Keratinocyte (primary cell): ENCODE measurements at regions not wholly inside any gene's neighbourhood (a gene's known extent, or its start where the extent isn't known, plus 50 kb on each side); places are given as distances from the start of the nearest gene placed in this dataset.

Source experiments
- DNase-seq: peaks from one replicate; pipeline ENCODE4 v3.0.0-alpha.2; 2011; ENCODE audit warnings: low read depth, missing footprints, low spot score
- FAIRE-seq: peaks from 2 replicates; lab custom pipeline; 2011; peaks lifted over from hg19 to GRCh38; lab: Jason Lieb, UNC
- H2AFZ ChIP-seq: 2 replicates; pipeline ENCODE4 v1.6.0; 2012; ENCODE audit warnings: low read length, control low read depth, inconsistent platforms; ENCODE audit not compliant: control insufficient read depth
- H3K27ac ChIP-seq: 2 replicates; pipeline ENCODE4 v1.5.1; 2011; ENCODE audit warnings: low read length; ENCODE audit not compliant: control insufficient read depth, insufficient read depth
- H3K27me3 ChIP-seq: 3 replicates; pipeline ENCODE4 v1.6.0; 2011; ENCODE audit warnings: low read length; ENCODE audit not compliant: control insufficient read depth, insufficient read depth; ENCODE audit errors: extremely low read depth
- H3K36me3 ChIP-seq, 2 experiments: 2 replicates in 1 of 2; 3 replicates in 1 of 2; pipeline ENCODE4 v1.5.1; 2011; ENCODE audit warnings: low read length in 2 of 2, mild to moderate bottlenecking in 1 of 2; ENCODE audit not compliant: control insufficient read depth in 2 of 2, insufficient read depth in 2 of 2; ENCODE audit errors: extremely low read depth in 1 of 2
- H3K4me1 ChIP-seq: 3 replicates; pipeline ENCODE4 v1.5.1; 2011; ENCODE audit warnings: low read length; ENCODE audit not compliant: control insufficient read depth, insufficient read depth; ENCODE audit errors: extremely low read depth
- H3K4me2 ChIP-seq: 3 replicates; pipeline ENCODE4 v1.6.0; 2011; ENCODE audit warnings: low read depth, low read length; ENCODE audit not compliant: control insufficient read depth, insufficient read depth; ENCODE audit errors: extremely low read depth
- H3K4me3 ChIP-seq, 3 experiments: fragments of 200-600 bp in 1 of 3; sonication (generic) in 1 of 3; 2 replicates in 2 of 3; 3 replicates in 1 of 3; pipeline ENCODE4 v1.5.1; 2011 to 2016; ENCODE audit warnings: low read length in 3 of 3, mild to moderate bottlenecking in 3 of 3, control low read depth in 2 of 3, inconsistent platforms in 1 of 3, low read depth in 1 of 3, mixed read lengths in 1 of 3, mixed run types in 1 of 3, moderate library complexity in 1 of 3; ENCODE audit not compliant: control insufficient read depth in 2 of 3, insufficient read depth in 2 of 3; ENCODE audit errors: extremely low read depth in 1 of 3
- H3K79me2 ChIP-seq: 2 replicates; pipeline ENCODE4 v1.6.0; 2012; ENCODE audit warnings: low read length; ENCODE audit not compliant: control insufficient read depth, insufficient read depth
- H3K9ac ChIP-seq: 3 replicates; pipeline ENCODE4 v1.6.0; 2011; ENCODE audit warnings: low read length; ENCODE audit not compliant: control insufficient read depth, insufficient read depth; ENCODE audit errors: extremely low read depth
- H3K9me1 ChIP-seq: 3 replicates; pipeline ENCODE4 v1.6.0; 2011; ENCODE audit warnings: low read length; ENCODE audit not compliant: control insufficient read depth, insufficient read depth; ENCODE audit errors: extremely low read depth
- H3K9me3 ChIP-seq: 2 replicates; pipeline ENCODE4 v1.5.1; 2012; ENCODE audit warnings: low read depth, low read length; ENCODE audit not compliant: control insufficient read depth
- H4K20me1 ChIP-seq: 3 replicates; pipeline ENCODE4 v1.6.0; 2011; ENCODE audit warnings: low read length; ENCODE audit not compliant: control insufficient read depth, insufficient read depth; ENCODE audit errors: extremely low read depth
- CTCF ChIP-seq, 3 experiments: IDR thresholded peaks in 1 of 3; conservative IDR thresholded peaks in 1 of 3; optimal IDR thresholded peaks in 1 of 3; 2 replicates in 2 of 3; 3 replicates in 1 of 3; pipeline versions ENCODE3 to v1.5.1; 2011; ENCODE audit warnings: low read length in 3 of 3, mild to moderate bottlenecking in 3 of 3, moderate library complexity in 2 of 3, control low read depth in 1 of 3, inconsistent platforms in 1 of 3; ENCODE audit not compliant: insufficient read depth in 2 of 3; ENCODE audit errors: extremely low read depth in 1 of 3
- EZH2 ChIP-seq: IDR thresholded peaks from one replicate; pipeline ENCODE4 v1.6.1; 2012; ENCODE audit warnings: inconsistent platforms, mild to moderate bottlenecking, low read length, moderate library complexity
- dilution Hi-C: fragments of 300-500 bp; cut with MboI; formaldehyde crosslinking; loops from one replicate; pipeline ENCODE4 v1.7.0; 2020; ENCODE audit warnings: low sequenced_read_pairs; ENCODE audit not compliant: extremely low pct_ligation_motif_present

- no peaks in the 10 kb centered on the region for H4K20me1 ChIP-seq
- no peak overlapping the region for H3K27ac ChIP-seq
- TF ChIP-seq CTCF (optimal IDR thresholded peaks at IDR 0.05 in 1 of 3, IDR thresholded peaks at IDR 0.05 in 1 of 3, conservative IDR thresholded peaks at IDR 0.05 in 1 of 3; ENCODE audit: extremely low read depth in 1 of 3, insufficient read depth in 2 of 3, low read length in 3 of 3) = peak; percentile 44 to 70 (median 67)
- no peak for TF ChIP-seq EZH2
- no peak overlapping the region for H3K9ac ChIP-seq
- no peaks in the 10 kb centered on the region for H3K27me3 ChIP-seq
- FAIRE-seq (peak; percentile 94), DNase-seq (no peak)
- no peak overlapping the region for H3K4me3 ChIP-seq
- H3K79me2 ChIP-seq = no peaks in the 10 kb centered on the region
- H3K9me1 ChIP-seq = no peaks in the 10 kb centered on the region
- H3K36me3 ChIP-seq = no peaks in the 10 kb centered on the region
- H3K4me2 ChIP-seq = no peak overlapping the region
- no peak overlapping the region for H2AFZ ChIP-seq
- H3K9me3 ChIP-seq = no peaks in the 10 kb centered on the region
- dilution Hi-C loops = no loop called here
- no peaks in the 10 kb centered on the region for H3K4me1 ChIP-seq
Measured at GRCh38 chr15:59751552-59752413, 62.7 kb upstream of the BNIP2 start.

GRCh38 chr15:59746777-59747176 lies 57.7 kb upstream of the BNIP2 start:
- H3K4me2 ChIP-seq = no peak overlapping the region
- no peak overlapping the region for H3K27ac ChIP-seq
- FAIRE-seq = no peak
- TF ChIP-seq EZH2 = no peak
- no peaks in the 10 kb centered on the region for H3K9me3 ChIP-seq
- no peak overlapping the region for H2AFZ ChIP-seq
- no peaks in the 10 kb centered on the region for H4K20me1 ChIP-seq
- H3K79me2 ChIP-seq = no peaks in the 10 kb centered on the region
- H3K36me3 ChIP-seq = no peaks in the 10 kb centered on the region
- dilution Hi-C loops = no loop called here
- DNase-seq = no peak
- no peak overlapping the region for H3K9ac ChIP-seq
- no peak overlapping the region for H3K4me3 ChIP-seq
- no peaks in the 10 kb centered on the region for H3K9me1 ChIP-seq
- H3K4me1 ChIP-seq = no peaks in the 10 kb centered on the region
- H3K27me3 ChIP-seq = peaks cover 12% of the 10 kb centered on the region
